GM12891 (cell line): ENCODE measurements at regions not wholly inside any gene's neighbourhood (a gene's known extent, or its start where the extent isn't known, plus 50 kb on each side); places are given as distances from the start of the nearest gene placed in this dataset.
A peak's percentile ranks its signal among the peaks of the same experiment; 100 is the strongest.

Experiments
- DNase-seq: peaks from one replicate; pipeline ENCODE4 v3.0.0; 2011; ENCODE audit warnings: low spot score; ENCODE audit not compliant: insufficient read length
- FAIRE-seq: peaks from 2 replicates; lab custom pipeline; 2011; peaks lifted over from hg19 to GRCh38; lab: Jason Lieb, UNC
- PAX5 ChIP-seq: IDR thresholded peaks from 2 replicates; pipeline ENCODE4 v1.6.1; 2011; ENCODE audit warnings: low read length, moderate library complexity, mild to moderate bottlenecking; ENCODE audit not compliant: insufficient read depth, severe bottlenecking
- POLR2A ChIP-seq: IDR thresholded peaks from 2 replicates; pipeline ENCODE4 v1.6.1; 2011; ENCODE audit warnings: low read depth, low read length, control low read depth
- POLR2AphosphoS5 ChIP-seq: IDR thresholded peaks from 2 replicates; pipeline ENCODE4 v1.6.1; 2011; ENCODE audit warnings: low read depth, low read length, control low read depth
- POU2F2 ChIP-seq: IDR thresholded peaks from 2 replicates; pipeline ENCODE4 v1.6.1; 2011; ENCODE audit warnings: low read depth, mild to moderate bottlenecking, control low read depth, low read length, moderate library complexity
- SPI1 ChIP-seq: IDR thresholded peaks from 2 replicates; pipeline ENCODE4 v1.6.1; 2011; ENCODE audit warnings: low read depth, low read length, control low read depth
- TAF1 ChIP-seq: IDR thresholded peaks from 2 replicates; pipeline ENCODE4 v1.6.1; 2011; ENCODE audit warnings: low read depth, low read length, control low read depth

GRCh38 chr10:89097226-89097625 is 106.6 kb downstream of the FAS start:
- TF ChIP-seq SPI1 (no peak), POLR2AphosphoS5 (no peak), PAX5 (no peak), TAF1 (no peak), POU2F2 (no peak), POLR2A (no peak)
- no peak for FAIRE-seq
- DNase-seq: no peak

- no peak for FAIRE-seq
- TF ChIP-seq POU2F2: no peak
- TF ChIP-seq POLR2A: no peak
- TF ChIP-seq SPI1: no peak
- TF ChIP-seq TAF1: no peak
- no peak for TF ChIP-seq PAX5
- TF ChIP-seq POLR2AphosphoS5: no peak
- DNase-seq: no peak
These were observed 105.2 kb downstream of the FAS start for GRCh38 chr10:89095701-89096391.

GRCh38 chr10:89093728-89094127 is 103.1 kb downstream of the FAS start:
- DNase-seq (no peak), FAIRE-seq (no peak)
- TF ChIP-seq POLR2A (no peak), TAF1 (no peak), POU2F2 (no peak), PAX5 (no peak), POLR2AphosphoS5 (no peak), SPI1 (no peak)

- no peak for TF ChIP-seq PAX5
- TF ChIP-seq SPI1: no peak
- no peak for TF ChIP-seq TAF1
- TF ChIP-seq POU2F2: no peak
- TF ChIP-seq POLR2AphosphoS5: no peak
- TF ChIP-seq POLR2A: no peak
- DNase-seq (no peak), FAIRE-seq (no peak)
These were observed 102.4 kb downstream of the FAS start for GRCh38 chr10:89092981-89093380.

GRCh38 chr10:89092439-89092838 is 101.8 kb downstream of the FAS start:
- DNase-seq (no peak), FAIRE-seq (peak; percentile 50)
- no peak for TF ChIP-seq TAF1
- no peak for TF ChIP-seq POLR2AphosphoS5
- no peak for TF ChIP-seq SPI1
- TF ChIP-seq POLR2A: no peak
- no peak for TF ChIP-seq POU2F2
- TF ChIP-seq PAX5: no peak

GRCh38 chr10:89091496-89091895 is 100.9 kb downstream of the FAS start:
- DNase-seq (no peak), FAIRE-seq (no peak)
- TF ChIP-seq SPI1 (no peak), POU2F2 (no peak), PAX5 (no peak), TAF1 (no peak), POLR2A (no peak), POLR2AphosphoS5 (no peak)

- no peak for TF ChIP-seq POU2F2
- TF ChIP-seq PAX5: no peak
- no peak for TF ChIP-seq TAF1
- no peak for TF ChIP-seq POLR2AphosphoS5
- no peak for DNase-seq
- FAIRE-seq: peak; percentile 33
These were observed 100.3 kb downstream of the FAS start for GRCh38 chr10:89090756-89091445.

GRCh38 chr10:89086801-89087521 is 96.4 kb downstream of the FAS start:
- TF ChIP-seq TAF1 (no peak), POLR2AphosphoS5 (no peak), SPI1 (no peak), POLR2A (no peak), POU2F2 (no peak), PAX5 (no peak)
- FAIRE-seq (no peak), DNase-seq (no peak)

- DNase-seq (no peak), FAIRE-seq (peak; percentile 9)
These were observed 94.6 kb downstream of the FAS start for GRCh38 chr10:89085153-89085552.

GRCh38 chr10:89082086-89082485 is 91.5 kb downstream of the FAS start:
- FAIRE-seq (peak; percentile 20), DNase-seq (no peak)
- TF ChIP-seq SPI1 (no peak), POLR2AphosphoS5 (no peak), POU2F2 (no peak), POLR2A (no peak), TAF1 (no peak), PAX5 (no peak)

More at GRCh38 chr10:89085153-89085552, 94.6 kb downstream of the FAS start:
- TF ChIP-seq POU2F2: no peak
